Liver (tissue), 8 donors: ENCODE measurements at regions not wholly inside any gene's neighbourhood (a gene's known extent, or its start where the extent isn't known, plus 50 kb on each side); places are given as distances from the start of the nearest gene placed in this dataset.

Experiments
- DNase-seq: peaks from one replicate; pipeline ENCODE4 v3.0.0-alpha.2; 2017; ENCODE audit warnings: low spot score
- H3K27ac ChIP-seq, 2 donors: one replicate each; pipeline ENCODE4 v1.7.0; 2013; ENCODE audit warnings: inconsistent platforms in 2 of 2, low read length in 2 of 2, control low read depth in 1 of 2, low read depth in 1 of 2, mild to moderate bottlenecking in 1 of 2
- H3K27me3 ChIP-seq, 4 donors: one replicate each; pipeline versions ENCODE4 v1.6.1 to v1.7.0; 2013; ENCODE audit warnings: low read length in 3 of 4, inconsistent platforms in 1 of 4, mild to moderate bottlenecking in 1 of 4, moderate library complexity in 1 of 4; ENCODE audit not compliant: control insufficient read depth in 4 of 4, insufficient read depth in 4 of 4
- H3K36me3 ChIP-seq, 4 donors: one replicate each; pipeline versions ENCODE4 v1.6.1 to v1.7.0; 2013; ENCODE audit warnings: low read length in 3 of 4, mild to moderate bottlenecking in 3 of 4, low read depth in 1 of 4, moderate library complexity in 1 of 4; ENCODE audit not compliant: control insufficient read depth in 4 of 4, insufficient read depth in 3 of 4
- H3K4me1 ChIP-seq, 4 donors: one replicate each; pipeline versions ENCODE4 v1.6.1 to v1.7.0; 2013; ENCODE audit warnings: low read length in 3 of 4, mild to moderate bottlenecking in 3 of 4, moderate library complexity in 1 of 4; ENCODE audit not compliant: control insufficient read depth in 4 of 4, insufficient read depth in 4 of 4
- H3K4me3 ChIP-seq, 3 donors: one replicate each; pipeline versions ENCODE4 v1.6.1 to v1.7.0; 2013; ENCODE audit warnings: low read length in 3 of 3, control low read depth in 1 of 3, low read depth in 1 of 3, mild to moderate bottlenecking in 1 of 3
- H3K9ac ChIP-seq, 2 donors: one replicate each; pipeline ENCODE4 v1.7.0; 2013; ENCODE audit warnings: low read length in 2 of 2, mild to moderate bottlenecking in 2 of 2, moderate library complexity in 2 of 2, control low read depth in 1 of 2, low read depth in 1 of 2
- H3K9me3 ChIP-seq, 4 donors: one replicate each; pipeline versions ENCODE4 v1.6.1 to v1.7.0; 2013; ENCODE audit warnings: low read length in 3 of 4; ENCODE audit not compliant: control insufficient read depth in 4 of 4
- ATF3 ChIP-seq: IDR thresholded peaks from 2 replicates; pipeline ENCODE4 v1.6.1; 2016; ENCODE audit warnings: antibody characterized with exemption
- FOXA1 ChIP-seq: IDR thresholded peaks from 2 replicates; pipeline ENCODE4 v1.6.1; 2016; ENCODE audit warnings: antibody characterized with exemption
- GABPA ChIP-seq, 2 donors: IDR thresholded peaks in 1 of 2; conservative IDR thresholded peaks in 1 of 2; 2 replicates each; pipeline ENCODE4 v1.6.1; 2016; ENCODE audit warnings: antibody characterized with exemption in 2 of 2, mild to moderate bottlenecking in 1 of 2, moderate library complexity in 1 of 2
- HNF4A ChIP-seq, 2 donors: conservative IDR thresholded peaks; 2 replicates each; pipeline ENCODE4 v1.6.1; 2016; ENCODE audit warnings: antibody characterized with exemption in 2 of 2, mild to moderate bottlenecking in 2 of 2
- HNF4G ChIP-seq: IDR thresholded peaks from 2 replicates; pipeline ENCODE4 v1.6.1; 2016; ENCODE audit warnings: antibody characterized with exemption
- JUND ChIP-seq, 2 donors: IDR thresholded peaks; 2 replicates each; pipeline ENCODE4 v1.6.1; 2016; ENCODE audit warnings: antibody characterized with exemption in 2 of 2
- NR2F2 ChIP-seq: IDR thresholded peaks from 2 replicates; pipeline ENCODE4 v1.6.1; 2016; ENCODE audit warnings: antibody characterized with exemption
- RAD21 ChIP-seq, 2 donors: IDR thresholded peaks; 2 replicates each; pipeline ENCODE4 v1.6.1; 2016; ENCODE audit warnings: antibody characterized with exemption in 2 of 2, mild to moderate bottlenecking in 2 of 2
- RXRA ChIP-seq, 2 donors: IDR thresholded peaks; 2 replicates each; pipeline ENCODE4 v1.6.1; 2017 to 2018; ENCODE audit warnings: antibody characterized with exemption in 2 of 2, mild to moderate bottlenecking in 1 of 2
- SP1 ChIP-seq: IDR thresholded peaks from 2 replicates; pipeline ENCODE4 v1.6.1; 2018; ENCODE audit warnings: antibody characterized with exemption, mild to moderate bottlenecking
- TAF1 ChIP-seq: conservative IDR thresholded peaks from 2 replicates; pipeline ENCODE4 v1.6.1; 2016; ENCODE audit warnings: antibody characterized with exemption, mild to moderate bottlenecking
- YY1 ChIP-seq: IDR thresholded peaks from 2 replicates; pipeline ENCODE4 v1.6.1; 2016; ENCODE audit warnings: antibody characterized with exemption, mild to moderate bottlenecking
- ZBTB33 ChIP-seq: IDR thresholded peaks from 2 replicates; pipeline ENCODE4 v1.6.1; 2016; ENCODE audit warnings: antibody characterized with exemption
- WGBS: extraction: QIAGEN DNeasy Blood & Tissue Kit; methylation state at CpG from one replicate; pipeline ENCODE4 v1.1.7; 2013; 5-methylcytosine and 5-hydroxymethylcytosine counted together
- TF ChIP-seq, protein P1 (sequence below): fragments of 150-350 bp; IDR thresholded peaks from 2 replicates; pipeline ENCODE4 v1.5.1; 2017; ENCODE audit warnings: improper control_type of control experiment, low read depth, low read length; ENCODE audit not compliant: missing input control
- TF ChIP-seq, protein P2 (sequence below): IDR thresholded peaks from 2 replicates; pipeline ENCODE4 v1.6.1; 2016; ENCODE audit warnings: antibody characterized with exemption, mild to moderate bottlenecking
- donor health status: healthy.
- donor health status: healthy.
- donor health status: healthy.
- donor health status: healthy.
- donor health status: healthy.

DNA sequence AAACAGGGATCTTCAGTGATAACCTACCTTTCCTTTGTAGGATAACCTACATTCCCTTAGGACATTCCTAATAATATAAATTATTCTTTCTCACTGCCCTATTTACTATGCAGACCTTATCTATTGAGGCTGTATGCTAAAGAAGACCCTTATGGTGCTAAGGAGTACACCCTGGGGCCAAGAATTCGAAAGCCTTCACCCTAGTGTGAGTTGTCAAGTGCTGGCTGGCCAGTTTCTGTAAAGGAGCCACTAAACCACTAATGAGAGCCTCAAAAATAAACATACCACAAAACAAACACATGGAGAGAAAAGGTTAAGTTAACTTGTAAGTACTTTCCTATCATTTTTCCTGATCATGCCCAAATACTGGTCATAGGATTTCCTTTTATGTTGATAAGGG lies 315.0 kb upstream of the CAMK1G start:
- no peak for DNase-seq
- Histone ChIP-seq H3K4me1 (no peaks in the 10 kb centered on the region), H3K9ac (no peak overlapping the region), H3K9me3 (no peaks in the 10 kb centered on the region), H3K4me3 (no peak overlapping the region), H3K27me3 (peaks cover 0 to 3% (median 0%) of the 10 kb centered on the region in 4 donors), H3K36me3 (no peaks in the 10 kb centered on the region), H3K27ac (no peak overlapping the region)
- WGBS, result 18% methylated on average over 1 of the region's 1 CpG
- TF ChIP-seq RAD21 (IDR thresholded peaks at IDR 0.05) (no peak), ZBTB33 (no peak), ATF3 (no peak), JUND (IDR thresholded peaks at IDR 0.05) (no peak), HNF4G (no peak), TAF1 (no peak), SP1 (no peak), HNF4A (conservative IDR thresholded peaks at IDR 0.05) (no peak), GABPA (IDR thresholded peaks at IDR 0.05 in 1 of 2, conservative IDR thresholded peaks at IDR 0.05 in 1 of 2) (no peak), YY1 (no peak), NR2F2 (no peak)
- TF ChIP-seq, protein P1, sequence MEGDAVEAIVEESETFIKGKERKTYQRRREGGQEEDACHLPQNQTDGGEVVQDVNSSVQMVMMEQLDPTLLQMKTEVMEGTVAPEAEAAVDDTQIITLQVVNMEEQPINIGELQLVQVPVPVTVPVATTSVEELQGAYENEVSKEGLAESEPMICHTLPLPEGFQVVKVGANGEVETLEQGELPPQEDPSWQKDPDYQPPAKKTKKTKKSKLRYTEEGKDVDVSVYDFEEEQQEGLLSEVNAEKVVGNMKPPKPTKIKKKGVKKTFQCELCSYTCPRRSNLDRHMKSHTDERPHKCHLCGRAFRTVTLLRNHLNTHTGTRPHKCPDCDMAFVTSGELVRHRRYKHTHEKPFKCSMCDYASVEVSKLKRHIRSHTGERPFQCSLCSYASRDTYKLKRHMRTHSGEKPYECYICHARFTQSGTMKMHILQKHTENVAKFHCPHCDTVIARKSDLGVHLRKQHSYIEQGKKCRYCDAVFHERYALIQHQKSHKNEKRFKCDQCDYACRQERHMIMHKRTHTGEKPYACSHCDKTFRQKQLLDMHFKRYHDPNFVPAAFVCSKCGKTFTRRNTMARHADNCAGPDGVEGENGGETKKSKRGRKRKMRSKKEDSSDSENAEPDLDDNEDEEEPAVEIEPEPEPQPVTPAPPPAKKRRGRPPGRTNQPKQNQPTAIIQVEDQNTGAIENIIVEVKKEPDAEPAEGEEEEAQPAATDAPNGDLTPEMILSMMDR, result no peak

- Histone ChIP-seq H3K9me3 (no peaks in the 10 kb centered on the region), H3K27me3 (peaks cover 0 to 4% (median 0%) of the 10 kb centered on the region in 4 donors), H3K4me3 (no peak overlapping the region), H3K4me1 (no peaks in the 10 kb centered on the region), H3K36me3 (no peaks in the 10 kb centered on the region), H3K9ac (no peak overlapping the region), H3K27ac (no peak overlapping the region)
- DNase-seq, result no peak
- 65% methylated on average over 3 of the region's 3 CpGs for WGBS
- TF ChIP-seq HNF4G (no peak), RXRA (IDR thresholded peaks at IDR 0.05) (no peak), ATF3 (no peak), FOXA1 (no peak), SP1 (no peak), YY1 (no peak), NR2F2 (no peak)
- TF ChIP-seq, protein P1, result no peak
- TF ChIP-seq, protein P2, sequence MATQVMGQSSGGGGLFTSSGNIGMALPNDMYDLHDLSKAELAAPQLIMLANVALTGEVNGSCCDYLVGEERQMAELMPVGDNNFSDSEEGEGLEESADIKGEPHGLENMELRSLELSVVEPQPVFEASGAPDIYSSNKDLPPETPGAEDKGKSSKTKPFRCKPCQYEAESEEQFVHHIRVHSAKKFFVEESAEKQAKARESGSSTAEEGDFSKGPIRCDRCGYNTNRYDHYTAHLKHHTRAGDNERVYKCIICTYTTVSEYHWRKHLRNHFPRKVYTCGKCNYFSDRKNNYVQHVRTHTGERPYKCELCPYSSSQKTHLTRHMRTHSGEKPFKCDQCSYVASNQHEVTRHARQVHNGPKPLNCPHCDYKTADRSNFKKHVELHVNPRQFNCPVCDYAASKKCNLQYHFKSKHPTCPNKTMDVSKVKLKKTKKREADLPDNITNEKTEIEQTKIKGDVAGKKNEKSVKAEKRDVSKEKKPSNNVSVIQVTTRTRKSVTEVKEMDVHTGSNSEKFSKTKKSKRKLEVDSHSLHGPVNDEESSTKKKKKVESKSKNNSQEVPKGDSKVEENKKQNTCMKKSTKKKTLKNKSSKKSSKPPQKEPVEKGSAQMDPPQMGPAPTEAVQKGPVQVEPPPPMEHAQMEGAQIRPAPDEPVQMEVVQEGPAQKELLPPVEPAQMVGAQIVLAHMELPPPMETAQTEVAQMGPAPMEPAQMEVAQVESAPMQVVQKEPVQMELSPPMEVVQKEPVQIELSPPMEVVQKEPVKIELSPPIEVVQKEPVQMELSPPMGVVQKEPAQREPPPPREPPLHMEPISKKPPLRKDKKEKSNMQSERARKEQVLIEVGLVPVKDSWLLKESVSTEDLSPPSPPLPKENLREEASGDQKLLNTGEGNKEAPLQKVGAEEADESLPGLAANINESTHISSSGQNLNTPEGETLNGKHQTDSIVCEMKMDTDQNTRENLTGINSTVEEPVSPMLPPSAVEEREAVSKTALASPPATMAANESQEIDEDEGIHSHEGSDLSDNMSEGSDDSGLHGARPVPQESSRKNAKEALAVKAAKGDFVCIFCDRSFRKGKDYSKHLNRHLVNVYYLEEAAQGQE, result no peak
Measured at GRCh38 chr1:209276321-209276720, 307.2 kb upstream of the CAMK1G start.
